DOHH2 (cell line): ENCODE measurements at regions not wholly inside any gene's neighbourhood (a gene's known extent, or its start where the extent isn't known, plus 50 kb on each side); places are given as distances from the start of the nearest gene placed in this dataset.

Source experiments
- H3F3A ChIP-seq: fragments of 200-600 bp; sonication (generic), shearing (Covaris generic); 2 replicates; pipeline ENCODE4 v1.6.0; 2016; ENCODE audit warnings: antibody characterized with exemption, mild to moderate bottlenecking; ENCODE audit not compliant: control insufficient read depth, insufficient read depth
- H3K27ac ChIP-seq: fragments of 200-600 bp; sonication (generic); 2 replicates; pipeline ENCODE4 v1.5.1; 2014; ENCODE audit warnings: low read depth, mild to moderate bottlenecking, low read length, moderate library complexity
- H3K27me3 ChIP-seq: fragments of 200-600 bp; sonication (generic); 2 replicates; pipeline ENCODE4 v1.6.1; 2014; ENCODE audit warnings: mild to moderate bottlenecking, low read length, mixed read lengths; ENCODE audit not compliant: control insufficient read depth
- H3K36me3 ChIP-seq: fragments of 200-600 bp; sonication (generic); 2 replicates; pipeline ENCODE4 v1.6.1; 2014; ENCODE audit warnings: mild to moderate bottlenecking, low read length, moderate library complexity, mixed read lengths; ENCODE audit not compliant: control insufficient read depth
- H3K4me1 ChIP-seq: fragments of 200-600 bp; sonication (generic); 2 replicates; pipeline ENCODE4 v1.6.1; 2014; ENCODE audit warnings: mild to moderate bottlenecking, low read length, mixed read lengths; ENCODE audit not compliant: control insufficient read depth
- H3K4me2 ChIP-seq: fragments of 200-600 bp; sonication (generic); 2 replicates; pipeline ENCODE4 v1.6.0; 2014; ENCODE audit warnings: mild to moderate bottlenecking, low read length, moderate library complexity
- H3K4me3 ChIP-seq: fragments of 200-600 bp; sonication (generic); 2 replicates; pipeline ENCODE4 v1.5.1; 2014; ENCODE audit warnings: mild to moderate bottlenecking, low read length, mixed read lengths
- H3K79me2 ChIP-seq: fragments of 200-600 bp; sonication (generic); 2 replicates; pipeline ENCODE4 v1.6.1; 2014; ENCODE audit warnings: mild to moderate bottlenecking, low read length, mixed read lengths; ENCODE audit not compliant: control insufficient read depth
- H3K9me2 ChIP-seq: fragments of 200-600 bp; sonication (generic); replicated peaks from 2 replicates; pipeline ENCODE4 v1.6.1; 2014; ENCODE audit warnings: mild to moderate bottlenecking, low read length, mixed read lengths; ENCODE audit not compliant: control insufficient read depth
- H3K9me3 ChIP-seq: fragments of 200-600 bp; sonication (generic); 2 replicates; pipeline ENCODE4 v1.6.1; 2014; ENCODE audit warnings: antibody characterized with exemption, low read length, mixed read lengths; ENCODE audit not compliant: control insufficient read depth, insufficient read depth
- H4K20me1 ChIP-seq: fragments of 200-600 bp; sonication (generic); 2 replicates; pipeline ENCODE4 v1.6.0; 2014; ENCODE audit warnings: low read depth, mild to moderate bottlenecking, antibody characterized with exemption, low read length, moderate library complexity; ENCODE audit not compliant: control insufficient read depth, insufficient read depth
- EZH2phosphoT487 ChIP-seq: fragments of 200-600 bp; sonication (generic); IDR thresholded peaks from 2 replicates; pipeline ENCODE4 v1.6.1; 2017; ENCODE audit warnings: borderline replicate concordance, mild to moderate bottlenecking, antibody characterized with exemption, low read length, moderate library complexity, mixed read lengths
- TF ChIP-seq, protein P1 (sequence below): fragments of 200-600 bp; sonication (generic); IDR thresholded peaks from one replicate; pipeline ENCODE4 v1.5.1; 2014; ENCODE audit warnings: antibody characterized with exemption, mild to moderate bottlenecking, low read depth, low read length; ENCODE audit not compliant: poor library complexity, severe bottlenecking

DNA sequence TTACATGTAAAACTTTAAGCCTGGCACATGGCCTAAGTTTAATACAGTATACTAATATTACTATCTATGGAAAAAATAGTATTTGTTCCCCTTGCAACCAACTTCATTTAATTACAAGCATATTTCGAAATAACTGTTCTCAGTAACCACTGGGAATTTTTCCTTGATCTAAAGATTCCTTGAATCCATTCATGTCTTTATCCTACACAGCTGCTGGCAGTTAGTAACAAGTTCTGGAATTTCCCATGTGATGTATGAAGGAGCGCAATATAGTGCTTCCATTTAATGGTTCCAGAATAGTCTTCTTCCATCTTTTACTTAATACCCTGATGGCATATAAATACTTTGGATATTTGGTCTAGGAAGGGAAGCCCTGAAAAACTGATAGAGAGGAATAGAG lies 136.5 kb downstream of the AASDH start:
- Histone ChIP-seq H3K36me3 (no peaks in the 10 kb centered on the region), H3K4me3 (no peak overlapping the region), H3F3A (no peaks in the 10 kb centered on the region), H3K27ac (no peak overlapping the region), H3K79me2 (no peaks in the 10 kb centered on the region), H3K4me2 (no peak overlapping the region), H3K4me1 (no peaks in the 10 kb centered on the region), H3K9me2 (no peaks in the 10 kb centered on the region), H4K20me1 (no peaks in the 10 kb centered on the region), H3K9me3 (no peaks in the 10 kb centered on the region), H3K27me3 (no peaks in the 10 kb centered on the region)
- TF ChIP-seq, protein P1, sequence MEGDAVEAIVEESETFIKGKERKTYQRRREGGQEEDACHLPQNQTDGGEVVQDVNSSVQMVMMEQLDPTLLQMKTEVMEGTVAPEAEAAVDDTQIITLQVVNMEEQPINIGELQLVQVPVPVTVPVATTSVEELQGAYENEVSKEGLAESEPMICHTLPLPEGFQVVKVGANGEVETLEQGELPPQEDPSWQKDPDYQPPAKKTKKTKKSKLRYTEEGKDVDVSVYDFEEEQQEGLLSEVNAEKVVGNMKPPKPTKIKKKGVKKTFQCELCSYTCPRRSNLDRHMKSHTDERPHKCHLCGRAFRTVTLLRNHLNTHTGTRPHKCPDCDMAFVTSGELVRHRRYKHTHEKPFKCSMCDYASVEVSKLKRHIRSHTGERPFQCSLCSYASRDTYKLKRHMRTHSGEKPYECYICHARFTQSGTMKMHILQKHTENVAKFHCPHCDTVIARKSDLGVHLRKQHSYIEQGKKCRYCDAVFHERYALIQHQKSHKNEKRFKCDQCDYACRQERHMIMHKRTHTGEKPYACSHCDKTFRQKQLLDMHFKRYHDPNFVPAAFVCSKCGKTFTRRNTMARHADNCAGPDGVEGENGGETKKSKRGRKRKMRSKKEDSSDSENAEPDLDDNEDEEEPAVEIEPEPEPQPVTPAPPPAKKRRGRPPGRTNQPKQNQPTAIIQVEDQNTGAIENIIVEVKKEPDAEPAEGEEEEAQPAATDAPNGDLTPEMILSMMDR, result no peak
- TF ChIP-seq EZH2phosphoT487, result no peak

DNA sequence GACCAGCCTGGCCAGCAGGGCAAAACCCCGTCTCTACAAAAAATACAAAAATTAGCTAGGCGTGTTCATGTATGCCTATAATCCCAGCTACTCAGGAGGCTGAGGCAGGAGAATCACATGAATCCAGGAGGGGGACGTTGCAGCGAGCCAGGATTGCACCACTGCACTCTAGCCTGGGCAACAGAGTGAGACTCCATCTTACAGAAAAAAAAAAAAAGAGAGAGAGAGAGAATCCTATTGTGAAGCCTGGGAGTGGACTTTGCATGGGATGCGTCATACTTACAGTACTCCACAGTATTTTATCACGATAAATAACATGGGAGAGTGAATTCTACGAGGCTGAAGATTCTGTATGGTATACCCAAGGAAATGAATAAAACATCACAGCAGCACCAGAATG lies 139.6 kb downstream of the AASDH start:
- Histone ChIP-seq H3K4me2 (no peak overlapping the region), H3K36me3 (no peaks in the 10 kb centered on the region), H3K4me1 (no peaks in the 10 kb centered on the region; the same call in 1 of the 2 replicates), H3K79me2 (no peaks in the 10 kb centered on the region), H3K27ac (no peak overlapping the region), H3K9me3 (no peaks in the 10 kb centered on the region), H3K4me3 (no peak overlapping the region), H4K20me1 (no peaks in the 10 kb centered on the region), H3F3A (no peaks in the 10 kb centered on the region), H3K9me2 (no peaks in the 10 kb centered on the region), H3K27me3 (no peaks in the 10 kb centered on the region)
- TF ChIP-seq, protein P1, result no peak
- TF ChIP-seq EZH2phosphoT487, result no peak

DNA sequence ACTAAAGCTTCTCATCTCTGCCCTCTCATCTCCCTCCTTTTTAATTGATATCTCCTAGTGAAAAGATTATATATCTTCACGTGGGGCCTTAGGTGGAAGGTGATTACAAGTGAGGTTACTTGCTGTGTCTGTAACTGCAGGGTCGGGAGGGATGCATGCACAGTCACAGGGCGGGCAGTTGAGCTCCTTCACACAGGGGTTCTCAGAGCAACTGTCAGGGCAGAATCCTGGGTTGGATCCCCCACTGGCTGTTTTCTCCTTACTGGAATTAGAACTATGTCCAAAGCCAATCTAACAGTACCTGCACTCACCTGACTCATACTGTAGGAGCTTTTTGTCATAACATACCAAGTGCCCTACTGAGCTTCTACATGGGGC lies 141.1 kb downstream of the AASDH start:
- Histone ChIP-seq H3K4me2 (no peak overlapping the region), H3K9me3 (no peaks in the 10 kb centered on the region), H3K9me2 (no peaks in the 10 kb centered on the region), H3K27me3 (no peaks in the 10 kb centered on the region), H3K36me3 (no peaks in the 10 kb centered on the region), H4K20me1 (no peaks in the 10 kb centered on the region), H3K4me3 (no peak overlapping the region), H3K27ac (no peak overlapping the region), H3F3A (no peaks in the 10 kb centered on the region), H3K79me2 (no peaks in the 10 kb centered on the region), H3K4me1 (peaks cover 14% of the 10 kb centered on the region)
- TF ChIP-seq, protein P1, result no peak
- no peak for TF ChIP-seq EZH2phosphoT487
